Heart left ventricle (tissue), 13 donors: ENCODE measurements at regions not wholly inside any gene's neighbourhood (a gene's known extent, or its start where the extent isn't known, plus 50 kb on each side); places are given as distances from the start of the nearest gene placed in this dataset.

Experiments used
- CTCF ChIP-seq, 12 donors: fragments of 200-600 bp; sonication (generic) in 4 of 12; IDR thresholded peaks; one replicate each; pipeline versions ENCODE4 v1.5.0 to v1.8.0; 2018 to 2022; ENCODE audit warnings: antibody characterized with exemption in 12 of 12, mild to moderate bottlenecking in 5 of 12
- POLR2A ChIP-seq, 2 donors: fragments of 450-650 bp; IDR thresholded peaks; one replicate each; pipeline ENCODE4 v1.6.1; 2017; ENCODE audit warnings: antibody characterized with exemption in 2 of 2, mild to moderate bottlenecking in 2 of 2, moderate library complexity in 2 of 2
- donor health status: ischemic (EF 13 %, LVEDD 7.1; RV severe dilation, severe dysfunction).
- donor health status: DM: no; HTN: yes; CAD: no.
- donor health status: DM: no; HTN: no; CAD: no.
- donor health status: ischemic (EF 25% LVEDD 6.9; RV normal size, moderate dysfunction).
- donor health status: ischemic (EF 25% LVEDD 5.7; RV mildly dilated, moderate dysfunction).
- donor health status: ischemic (EF 35%, LVEDD 5.7; RV mildly dilated, moderate dysfunction).
- donor health status: nonischemic (EF 11% LVEDD 7.7; RV severe dilation, severe dysfunction).
- donor health status: DM: yes; HTN: yes; CAD: no.
- donor health status: PGD.
- donor health status: ischemic (EF 29% LVEDD 5.4; RV normal size, mild dysfunction).
- donor health status: nonischemic (EF 23%, LVEDD 6.1; RV moderate dilation, normal function).

GRCh38 chr21:41581592-41582228, 73.8 kb upstream of the TMPRSS2 start:
- TF ChIP-seq CTCF (IDR thresholded peaks at IDR 0.05) (no peak), POLR2A (IDR thresholded peaks at IDR 0.05) (no peak)
